Sigmoid colon (tissue), 6 donors: ENCODE measurements at regions not wholly inside any gene's neighbourhood (a gene's known extent, or its start where the extent isn't known, plus 50 kb on each side); places are given as distances from the start of the nearest gene placed in this dataset.
"Not testable (repeated sequence)": the region's sequence is repeated elsewhere in the genome, so short reads cannot be mapped to it uniquely, and the experiment has no call there.

Experiments used
- DNase-seq: peaks from one replicate; pipeline ENCODE4 v3.0.0-alpha.2; 2019
- H3K27ac ChIP-seq, 4 donors: fragments of 200-600 bp; sonication (generic); one replicate each; pipeline ENCODE4 v1.5.1; 2016 to 2019; ENCODE audit warnings: mild to moderate bottlenecking in 1 of 4
- H3K27me3 ChIP-seq, 3 donors: fragments of 200-600 bp; sonication (generic); one replicate each; pipeline ENCODE4 v1.5.1; 2019; ENCODE audit warnings: mild to moderate bottlenecking in 1 of 3
- H3K36me3 ChIP-seq, 4 donors: fragments of 200-600 bp; sonication (generic); one replicate each; pipeline ENCODE4 v1.5.1; 2016 to 2019
- H3K4me1 ChIP-seq, 4 donors: fragments of 200-600 bp; sonication (generic); one replicate each; pipeline ENCODE4 v1.5.1; 2017 to 2019
- H3K4me3 ChIP-seq, 4 donors: fragments of 200-600 bp; sonication (generic); one replicate each; pipeline ENCODE4 v1.5.1; 2017 to 2019; ENCODE audit warnings: mild to moderate bottlenecking in 2 of 4, moderate library complexity in 1 of 4
- H3K9me3 ChIP-seq, 4 donors: fragments of 200-600 bp in 3 of 4; sonication (generic) in 3 of 4; one replicate each; pipeline versions ENCODE4 v1.5.1 to v1.6.1; 2013 to 2019
- EP300 ChIP-seq, 4 donors: sonication (generic); formaldehyde crosslinking; IDR thresholded peaks; one replicate each; pipeline ENCODE4 v1.6.1; 2017; ENCODE audit warnings: antibody characterized with exemption in 4 of 4
- POLR2A ChIP-seq, 2 donors: fragments of 450-650 bp; IDR thresholded peaks; one replicate each; pipeline ENCODE4 v1.6.1; 2016; ENCODE audit warnings: antibody characterized with exemption in 2 of 2, mild to moderate bottlenecking in 2 of 2, moderate library complexity in 2 of 2
- POLR2AphosphoS5 ChIP-seq, 4 donors: sonication (generic); formaldehyde crosslinking; IDR thresholded peaks; one replicate each; pipeline ENCODE4 v1.6.1; 2017; ENCODE audit warnings: antibody characterized with exemption in 4 of 4
- WGBS, 2 donors: extraction: QIAGEN DNeasy Blood & Tissue Kit; methylation state at CpG; one replicate each; pipeline ENCODE4 v1.1.7; 2013; 5-methylcytosine and 5-hydroxymethylcytosine counted together
- intact Hi-C: fragments of 100-400 bp; cut with DNase I; formaldehyde crosslinking; loops from one replicate; pipeline ENCODE4 v1.15.1; 2023
- TF ChIP-seq, protein P1 (sequence below), 4 experiments: fragments of 450-650 bp in 3 of 4; fragments of 200-600 bp in 1 of 4; IDR thresholded peaks; one replicate each; pipeline ENCODE4 v1.5.1; 2016 to 2019; ENCODE audit warnings: antibody characterized with exemption in 4 of 4, mild to moderate bottlenecking in 3 of 4, moderate library complexity in 2 of 4
- donor health status: healthy with polysubstance abuse.
- donor health status: healthy.

- Histone ChIP-seq H3K27ac (no peak overlapping the region), H3K27me3 (no peaks in the 10 kb centered on the region), H3K9me3 (no peaks in the 10 kb centered on the region), H3K36me3 (no peaks in the 10 kb centered on the region), H3K4me1 (no peaks in the 10 kb centered on the region), H3K4me3 (no peak overlapping the region)
- 11 to 28% methylated on average over 1 of the region's 1 CpG for WGBS, 2 donors
- intact Hi-C loops: no loop called here
- TF ChIP-seq, protein P1, sequence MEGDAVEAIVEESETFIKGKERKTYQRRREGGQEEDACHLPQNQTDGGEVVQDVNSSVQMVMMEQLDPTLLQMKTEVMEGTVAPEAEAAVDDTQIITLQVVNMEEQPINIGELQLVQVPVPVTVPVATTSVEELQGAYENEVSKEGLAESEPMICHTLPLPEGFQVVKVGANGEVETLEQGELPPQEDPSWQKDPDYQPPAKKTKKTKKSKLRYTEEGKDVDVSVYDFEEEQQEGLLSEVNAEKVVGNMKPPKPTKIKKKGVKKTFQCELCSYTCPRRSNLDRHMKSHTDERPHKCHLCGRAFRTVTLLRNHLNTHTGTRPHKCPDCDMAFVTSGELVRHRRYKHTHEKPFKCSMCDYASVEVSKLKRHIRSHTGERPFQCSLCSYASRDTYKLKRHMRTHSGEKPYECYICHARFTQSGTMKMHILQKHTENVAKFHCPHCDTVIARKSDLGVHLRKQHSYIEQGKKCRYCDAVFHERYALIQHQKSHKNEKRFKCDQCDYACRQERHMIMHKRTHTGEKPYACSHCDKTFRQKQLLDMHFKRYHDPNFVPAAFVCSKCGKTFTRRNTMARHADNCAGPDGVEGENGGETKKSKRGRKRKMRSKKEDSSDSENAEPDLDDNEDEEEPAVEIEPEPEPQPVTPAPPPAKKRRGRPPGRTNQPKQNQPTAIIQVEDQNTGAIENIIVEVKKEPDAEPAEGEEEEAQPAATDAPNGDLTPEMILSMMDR (IDR thresholded peaks at IDR 0.05): no peak
- TF ChIP-seq POLR2AphosphoS5 (IDR thresholded peaks at IDR 0.05) (no peak), EP300 (IDR thresholded peaks at IDR 0.05) (no peak), POLR2A (IDR thresholded peaks at IDR 0.05) (no peak)
- no peak for DNase-seq
Measured at GRCh38 chr16:76875898-76876297, 315.1 kb upstream of the MON1B start.

DNA sequence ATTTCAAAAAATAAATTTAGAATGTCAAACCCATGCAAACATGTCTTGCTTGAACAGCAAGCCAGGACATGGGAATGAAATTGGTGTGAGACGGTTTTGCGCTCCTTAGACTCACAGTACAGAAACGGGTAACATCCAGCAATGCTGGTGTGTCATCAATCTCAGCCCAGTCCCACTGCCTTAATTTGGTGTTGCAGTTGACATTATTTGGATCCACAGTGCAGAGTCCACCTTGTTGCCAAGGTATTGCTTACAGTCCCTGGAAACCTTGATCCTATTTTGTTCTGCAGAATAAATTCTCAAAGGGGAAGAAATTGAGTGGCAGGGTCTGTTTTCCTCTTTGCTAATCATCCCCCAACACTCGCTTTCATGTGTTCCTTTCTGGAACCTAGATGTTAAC, 311.6 kb upstream of the MON1B start:
- TF ChIP-seq, protein P1 (IDR thresholded peaks at IDR 0.05): no peak
- TF ChIP-seq POLR2AphosphoS5 (IDR thresholded peaks at IDR 0.05) (no peak), EP300 (IDR thresholded peaks at IDR 0.05) (no peak), POLR2A (IDR thresholded peaks at IDR 0.05) (no peak)
- intact Hi-C loops: no loop called here
- Histone ChIP-seq H3K36me3 (no peaks in the 10 kb centered on the region), H3K9me3 (no peaks in the 10 kb centered on the region), H3K4me3 (no peak overlapping the region), H3K4me1 (no peaks in the 10 kb centered on the region), H3K27ac (no peak overlapping the region), H3K27me3 (no peaks in the 10 kb centered on the region)
- DNase-seq: no peak
- WGBS, 2 donors: 85 to 90% methylated on average over 4 of the region's 4 CpGs

DNA sequence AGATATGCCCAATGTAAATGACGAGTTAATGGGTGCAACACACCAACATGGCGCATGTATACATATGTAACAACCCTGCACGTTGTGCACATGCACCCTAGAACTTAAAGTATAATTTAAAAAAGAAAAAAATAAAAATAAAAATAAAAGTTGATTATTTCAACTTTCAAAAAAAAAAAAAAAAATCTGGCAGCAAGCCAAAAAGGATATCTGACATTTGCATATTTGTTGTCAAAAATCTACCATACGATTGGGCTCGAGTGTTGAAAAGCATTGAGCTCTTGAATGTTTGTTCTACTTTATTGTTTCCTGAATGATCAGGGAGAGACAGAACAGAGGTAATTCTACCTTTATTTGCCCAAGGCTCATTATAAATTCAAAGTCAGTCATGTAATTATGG, 310.5 kb upstream of the MON1B start:
- H3K27ac ChIP-seq, DNase-seq, H3K4me1 ChIP-seq, intact Hi-C loops, H3K36me3 ChIP-seq, H3K4me3 ChIP-seq, H3K27me3 ChIP-seq, H3K9me3 ChIP-seq: not testable (repeated sequence)
- 70 to 79% methylated on average over 5 of the region's 5 CpGs for WGBS, 2 donors

DNA sequence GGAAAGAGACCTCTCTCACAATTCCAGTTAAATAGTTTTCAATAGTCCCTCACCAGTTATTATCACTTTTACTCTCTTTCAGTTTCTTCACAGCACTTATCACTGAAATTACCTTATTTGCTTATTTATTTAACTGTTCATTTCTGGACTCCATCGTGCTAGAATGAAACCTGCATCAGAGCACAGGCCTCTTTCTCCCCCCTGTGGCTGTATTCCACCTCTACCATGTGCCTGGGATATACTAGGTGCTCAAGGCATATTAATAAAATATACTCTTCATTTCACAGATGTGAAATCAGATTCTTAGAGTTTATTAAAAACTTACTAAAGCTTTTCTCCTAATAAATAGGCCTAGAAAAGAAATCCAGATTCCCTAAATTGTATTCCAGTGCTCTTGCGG, 308.9 kb upstream of the MON1B start:
- H3K9me3 ChIP-seq: no peaks in the 10 kb centered on the region
- no peak for DNase-seq
- no peak overlapping the region for H3K27ac ChIP-seq
- no peaks in the 10 kb centered on the region for H3K36me3 ChIP-seq
- H3K27me3 ChIP-seq: no peaks in the 10 kb centered on the region
- no peaks in the 10 kb centered on the region for H3K4me1 ChIP-seq
- H3K4me3 ChIP-seq: no peak overlapping the region
- intact Hi-C loops: no loop called here
- TF ChIP-seq EP300 (IDR thresholded peaks at IDR 0.05): no peak
- no peak for TF ChIP-seq POLR2A (IDR thresholded peaks at IDR 0.05)
- no peak for TF ChIP-seq POLR2AphosphoS5 (IDR thresholded peaks at IDR 0.05)
- TF ChIP-seq, protein P1 (IDR thresholded peaks at IDR 0.05): no peak
- 58 to 69% methylated on average over 2 of the region's 2 CpGs for whole genome bisulfite sequencing, 2 donors

DNA sequence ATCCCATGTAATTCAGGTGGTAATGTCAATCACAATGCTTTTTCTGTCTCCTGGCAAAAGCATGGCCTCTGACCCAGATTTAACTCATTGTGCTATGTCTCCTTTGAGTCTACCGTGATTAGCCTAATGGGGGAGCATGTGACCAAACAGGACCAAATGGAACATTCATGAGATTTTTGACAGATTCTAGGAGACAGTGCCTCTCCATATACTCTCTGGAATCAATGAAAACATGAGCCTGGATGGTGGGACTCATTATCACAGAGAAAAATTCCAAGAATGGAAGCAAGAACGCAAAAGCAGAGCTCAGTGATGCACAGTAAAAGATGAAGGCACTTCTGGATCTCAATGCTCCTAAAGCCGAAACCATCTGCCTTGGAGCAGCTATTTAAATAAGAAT, 307.9 kb upstream of the MON1B start:
- Histone ChIP-seq H3K36me3 (no peaks in the 10 kb centered on the region), H3K4me3 (no peak overlapping the region), H3K4me1 (no peaks in the 10 kb centered on the region), H3K27me3 (no peaks in the 10 kb centered on the region), H3K9me3 (no peaks in the 10 kb centered on the region), H3K27ac (no peak overlapping the region)
- DNase-seq: no peak
- 78 to 92% methylated on average over 3 of the region's 3 CpGs for WGBS, 2 donors
- intact Hi-C loops: no loop called here
- TF ChIP-seq EP300 (IDR thresholded peaks at IDR 0.05) (no peak), POLR2A (IDR thresholded peaks at IDR 0.05) (no peak), POLR2AphosphoS5 (IDR thresholded peaks at IDR 0.05) (no peak)
- TF ChIP-seq, protein P1 (IDR thresholded peaks at IDR 0.05): no peak
